Mesendoderm (in vitro differentiated cells): ENCODE measurements at regions not wholly inside any gene's neighbourhood (a gene's known extent, or its start where the extent isn't known, plus 50 kb on each side); places are given as distances from the start of the nearest gene placed in this dataset.
A peak's percentile ranks its signal among the peaks of the same experiment; 100 is the strongest.

Experiments used
- DNase-seq: peaks from one replicate; pipeline ENCODE4 v3.0.0; 2013
- H2AK5ac ChIP-seq: 2 replicates; pipeline ENCODE4 v1.6.1; 2013; ENCODE audit warnings: low read length, inconsistent platforms
- H2BK120ac ChIP-seq: 2 replicates; pipeline ENCODE4 v1.6.1; 2013; ENCODE audit warnings: low read depth, mild to moderate bottlenecking, low read length, moderate library complexity, mixed read lengths
- H2BK15ac ChIP-seq: replicated peaks from 2 replicates; pipeline ENCODE4 v1.6.1; 2013; ENCODE audit warnings: low read depth, mild to moderate bottlenecking, moderate library complexity
- H2BK5ac ChIP-seq: 2 replicates; pipeline ENCODE4 v1.6.1; 2013; ENCODE audit warnings: low read length, inconsistent platforms
- H3K18ac ChIP-seq: 2 replicates; pipeline ENCODE4 v1.6.1; 2013; ENCODE audit warnings: mild to moderate bottlenecking, low read length, mixed read lengths
- H3K23ac ChIP-seq: one replicate; pipeline ENCODE4 v1.6.1; 2013; ENCODE audit warnings: low read length
- H3K27ac ChIP-seq: 2 replicates; pipeline ENCODE4 v1.5.1; 2013; ENCODE audit warnings: low read depth, mild to moderate bottlenecking, inconsistent platforms, low read length, moderate library complexity
- H3K27me3 ChIP-seq: 2 replicates; pipeline ENCODE4 v1.6.1; 2013; ENCODE audit warnings: low read length, control low read depth, mild to moderate bottlenecking, inconsistent platforms; ENCODE audit not compliant: insufficient read depth, poor library complexity
- H3K36me3 ChIP-seq: 2 replicates; pipeline ENCODE4 v1.6.1; 2013; ENCODE audit warnings: low read length, inconsistent platforms; ENCODE audit not compliant: control insufficient read depth, insufficient read depth
- H3K4ac ChIP-seq: one replicate; pipeline ENCODE4 v1.6.1; 2013; ENCODE audit warnings: low read depth, mild to moderate bottlenecking, low read length, moderate library complexity
- H3K4me1 ChIP-seq: 2 replicates; pipeline ENCODE4 v1.6.1; 2013; ENCODE audit warnings: low read depth, low read length, inconsistent platforms; ENCODE audit not compliant: control insufficient read depth
- H3K4me2 ChIP-seq: 2 replicates; pipeline ENCODE4 v1.6.1; 2013; ENCODE audit warnings: low read length
- H3K4me3 ChIP-seq: 2 replicates; pipeline ENCODE4 v1.5.1; 2013; ENCODE audit warnings: mild to moderate bottlenecking, low read length
- H3K56ac ChIP-seq: one replicate; pipeline ENCODE4 v1.6.1; 2013; ENCODE audit warnings: low read length
- H3K79me1 ChIP-seq: 2 replicates; pipeline ENCODE4 v1.6.1; 2013; ENCODE audit warnings: low read length, inconsistent platforms
- H3K79me2 ChIP-seq: 2 replicates; pipeline ENCODE4 v1.6.1; 2013; ENCODE audit warnings: mild to moderate bottlenecking, low read length; ENCODE audit not compliant: control insufficient read depth, insufficient read depth
- H3K9ac ChIP-seq: 2 replicates; pipeline ENCODE4 v1.6.1; 2013; ENCODE audit warnings: low read length, inconsistent platforms
- H4K5ac ChIP-seq: one replicate; pipeline ENCODE4 v1.6.1; 2013; ENCODE audit warnings: low read length
- H4K8ac ChIP-seq: one replicate; pipeline ENCODE4 v1.6.1; 2013; ENCODE audit warnings: low read depth, mild to moderate bottlenecking, control low read depth, low read length, moderate library complexity
- WGBS: extraction: QIAGEN DNeasy Blood & Tissue Kit; methylation state at CpG from one replicate; pipeline ENCODE4 v1.1.7; 2013; ENCODE audit warnings: low lambda C conversion rate, missing lambda C conversion rate; ENCODE audit not compliant: insufficient coverage; ENCODE audit errors: extremely low coverage; 5-methylcytosine and 5-hydroxymethylcytosine counted together

- H3K4me2 ChIP-seq = no peak overlapping the region
- H3K18ac ChIP-seq = no peak overlapping the region
- no peaks in the 10 kb centered on the region for H3K4me1 ChIP-seq
- H4K5ac ChIP-seq = no peak overlapping the region
- no peak for DNase-seq
- H4K8ac ChIP-seq = no peak overlapping the region
- H2BK5ac ChIP-seq = no peak overlapping the region
- H2BK15ac ChIP-seq = no peak overlapping the region
- no peaks in the 10 kb centered on the region for H3K27me3 ChIP-seq
- no peak overlapping the region for H3K23ac ChIP-seq
- H3K4me3 ChIP-seq = no peak overlapping the region
- H3K56ac ChIP-seq = no peak overlapping the region
- H3K79me2 ChIP-seq = no peaks in the 10 kb centered on the region
- no peak overlapping the region for H3K27ac ChIP-seq
- no CpG with 5 or more reads among the region's 9 CpGs for WGBS
- no peaks in the 10 kb centered on the region for H3K79me1 ChIP-seq
- no peaks in the 10 kb centered on the region for H3K36me3 ChIP-seq
- no peak overlapping the region for H3K4ac ChIP-seq
- H2BK120ac ChIP-seq = no peak overlapping the region
- H3K9ac ChIP-seq = no peak overlapping the region
- no peak overlapping the region for H2AK5ac ChIP-seq
Measured at GRCh38 chr7:156534925-156535324, 105.6 kb upstream of the RNF32 start.

DNA sequence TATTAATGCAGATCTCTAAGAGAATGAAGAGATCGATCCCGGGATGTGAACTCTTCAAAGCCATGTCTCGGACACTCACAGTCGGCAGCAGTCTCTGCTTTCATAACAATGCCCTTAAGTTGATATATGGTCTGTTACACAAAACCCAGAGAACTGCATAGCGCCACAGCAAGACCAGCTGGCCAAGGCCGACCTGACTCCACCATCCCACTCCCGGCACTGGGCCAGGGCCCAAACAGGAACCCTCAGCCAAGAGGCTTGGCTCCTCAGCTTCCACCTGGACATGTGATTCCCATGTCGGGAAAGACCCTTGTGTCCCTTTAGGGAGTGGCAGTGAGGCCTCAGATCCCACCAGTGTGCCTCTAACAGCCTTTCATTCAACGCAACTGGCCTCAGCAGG, 106.6 kb upstream of the RNF32 start:
- Histone ChIP-seq H3K9ac (no peak overlapping the region), H3K56ac (no peak overlapping the region), H3K4me2 (no peak overlapping the region), H3K79me1 (no peaks in the 10 kb centered on the region), H3K27me3 (no peaks in the 10 kb centered on the region), H3K36me3 (no peaks in the 10 kb centered on the region), H3K18ac (no peak overlapping the region), H2BK5ac (no peak overlapping the region), H4K8ac (no peak overlapping the region), H2BK120ac (no peak overlapping the region), H3K23ac (no peak overlapping the region), H2BK15ac (no peak overlapping the region), H4K5ac (no peak overlapping the region), H2AK5ac (no peak overlapping the region), H3K4me1 (no peaks in the 10 kb centered on the region), H3K4me3 (no peak overlapping the region), H3K4ac (no peak overlapping the region), H3K27ac (no peak overlapping the region), H3K79me2 (no peaks in the 10 kb centered on the region)
- DNase-seq = no peak
- no CpG with 5 or more reads among the region's 9 CpGs for WGBS

DNA sequence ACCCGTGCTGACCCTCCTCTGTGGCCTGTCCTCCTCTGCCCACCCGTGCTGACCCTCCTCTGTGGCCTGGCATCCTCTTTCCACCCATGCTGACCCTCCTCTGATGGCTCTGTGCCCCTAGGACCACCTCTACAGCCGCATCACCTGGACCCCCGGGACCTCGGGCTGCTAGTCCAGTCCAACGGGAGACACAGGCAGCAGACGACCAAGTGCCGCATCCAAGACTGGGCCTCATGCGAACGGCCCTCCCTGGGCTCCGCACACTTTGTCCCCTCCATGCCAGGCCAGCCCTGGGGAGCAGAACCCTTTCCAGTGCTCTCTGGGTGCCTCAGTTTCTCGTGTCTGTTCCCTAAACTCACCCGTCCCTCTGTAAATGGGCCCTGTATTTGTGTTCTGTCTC, 107.2 kb upstream of the RNF32 start:
- Histone ChIP-seq H2BK5ac (no peak overlapping the region), H3K79me1 (no peaks in the 10 kb centered on the region), H3K4me1 (no peaks in the 10 kb centered on the region), H2AK5ac (no peak overlapping the region), H3K27me3 (no peaks in the 10 kb centered on the region), H2BK15ac (no peak overlapping the region), H3K36me3 (no peaks in the 10 kb centered on the region), H3K4ac (no peak overlapping the region), H3K18ac (no peak overlapping the region), H4K5ac (no peak overlapping the region), H3K4me3 (no peak overlapping the region), H2BK120ac (no peak overlapping the region), H3K27ac (no peak overlapping the region), H3K9ac (no peak overlapping the region), H4K8ac (no peak overlapping the region), H3K23ac (no peak overlapping the region), H3K4me2 (no peak overlapping the region), H3K79me2 (no peaks in the 10 kb centered on the region), H3K56ac (no peak overlapping the region)
- no CpG with 5 or more reads among the region's 13 CpGs for WGBS
- DNase-seq = no peak

- H3K27me3 ChIP-seq = no peaks in the 10 kb centered on the region
- H2BK5ac ChIP-seq = no peak overlapping the region
- no CpG with 5 or more reads among the region's 2 CpGs for WGBS
- no peaks in the 10 kb centered on the region for H3K36me3 ChIP-seq
- no peak overlapping the region for H2BK120ac ChIP-seq
- peak; percentile 51 for DNase-seq
- H3K56ac ChIP-seq = no peak overlapping the region
- H3K27ac ChIP-seq = no peak overlapping the region
- H3K4ac ChIP-seq = no peak overlapping the region
- H3K4me3 ChIP-seq = no peak overlapping the region
- H3K4me1 ChIP-seq = no peaks in the 10 kb centered on the region
- H3K23ac ChIP-seq = no peak overlapping the region
- no peak overlapping the region for H4K8ac ChIP-seq
- no peak overlapping the region for H3K9ac ChIP-seq
- H4K5ac ChIP-seq = no peak overlapping the region
- no peak overlapping the region for H2BK15ac ChIP-seq
- H3K4me2 ChIP-seq = no peak overlapping the region
- H3K79me1 ChIP-seq = no peaks in the 10 kb centered on the region
- no peak overlapping the region for H2AK5ac ChIP-seq
- H3K79me2 ChIP-seq = no peaks in the 10 kb centered on the region
- H3K18ac ChIP-seq = no peak overlapping the region
Measured at GRCh38 chr7:156532016-156532602, 108.5 kb upstream of the RNF32 start.

DNA sequence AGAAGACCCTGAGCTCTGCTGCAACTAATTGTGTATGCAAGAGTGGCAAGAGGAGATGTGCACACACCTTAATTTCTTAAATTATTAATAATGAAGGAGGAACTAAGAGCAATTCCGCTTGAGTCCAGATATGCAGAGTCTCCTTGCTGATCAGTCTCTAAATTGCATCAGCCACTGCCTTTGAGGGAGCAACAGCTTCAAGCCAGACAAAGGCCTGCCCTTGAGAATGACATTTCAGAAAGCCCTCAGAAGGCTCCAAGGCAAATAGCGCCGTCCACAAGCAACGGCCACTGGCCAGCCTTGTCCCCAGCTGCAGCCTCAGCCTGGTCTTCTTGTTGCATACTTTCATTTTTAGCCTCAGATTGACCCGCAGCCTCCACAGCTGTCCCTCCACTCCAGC, 110.6 kb upstream of the RNF32 start:
- H3K4me1 ChIP-seq = no peaks in the 10 kb centered on the region
- WGBS = no CpG with 5 or more reads among the region's 5 CpGs

GRCh38 chr7:156527458-156527890, 113.1 kb upstream of the RNF32 start:
- H3K79me2 ChIP-seq = no peaks in the 10 kb centered on the region
- H3K27me3 ChIP-seq = no peaks in the 10 kb centered on the region
- H3K9ac ChIP-seq = no peak overlapping the region
- H3K79me1 ChIP-seq = no peaks in the 10 kb centered on the region
- H3K4me1 ChIP-seq = no peaks in the 10 kb centered on the region
- H3K56ac ChIP-seq = no peak overlapping the region
- no peak overlapping the region for H2BK5ac ChIP-seq
- H3K4me3 ChIP-seq = no peak overlapping the region
- H3K36me3 ChIP-seq = no peaks in the 10 kb centered on the region
- no peak overlapping the region for H4K8ac ChIP-seq
- H2BK120ac ChIP-seq = no peak overlapping the region
- H2BK15ac ChIP-seq = no peak overlapping the region
- H4K5ac ChIP-seq = no peak overlapping the region
- H2AK5ac ChIP-seq = no peak overlapping the region
- no peak overlapping the region for H3K23ac ChIP-seq
- H3K27ac ChIP-seq = no peak overlapping the region
- H3K4ac ChIP-seq = no peak overlapping the region
- WGBS = no CpG with 5 or more reads among the region's 4 CpGs
- H3K4me2 ChIP-seq = no peak overlapping the region
- no peak for DNase-seq
- H3K18ac ChIP-seq = no peak overlapping the region

More for the DNA sequence above, 110.6 kb upstream of the RNF32 start:
- H3K9ac ChIP-seq = no peak overlapping the region
- no peaks in the 10 kb centered on the region for H3K79me1 ChIP-seq
- H4K5ac ChIP-seq = no peak overlapping the region
- DNase-seq = no peak
- H3K4me2 ChIP-seq = no peak overlapping the region
- H3K18ac ChIP-seq = no peak overlapping the region
- no peak overlapping the region for H3K27ac ChIP-seq
- H2BK120ac ChIP-seq = no peak overlapping the region
- no peaks in the 10 kb centered on the region for H3K27me3 ChIP-seq
- H2BK15ac ChIP-seq = no peak overlapping the region
- no peak overlapping the region for H4K8ac ChIP-seq
- H3K36me3 ChIP-seq = no peaks in the 10 kb centered on the region
- H3K79me2 ChIP-seq = no peaks in the 10 kb centered on the region
- no peak overlapping the region for H2BK5ac ChIP-seq
- no peak overlapping the region for H2AK5ac ChIP-seq
- no peak overlapping the region for H3K4me3 ChIP-seq
- H3K23ac ChIP-seq = no peak overlapping the region
- no peak overlapping the region for H3K56ac ChIP-seq
- H3K4ac ChIP-seq = no peak overlapping the region
